Ovary (tissue), 7 donors: ENCODE measurements at regions not wholly inside any gene's neighbourhood (a gene's known extent, or its start where the extent isn't known, plus 50 kb on each side); places are given as distances from the start of the nearest gene placed in this dataset.

Experiments
- DNase-seq, 5 donors: peaks; one replicate each; pipeline ENCODE4 v3.0.0-alpha.2; 2019 to 2020
- H3K27ac ChIP-seq, 2 donors: fragments of 200-600 bp; one replicate each; pipeline versions ENCODE4 v1.5.1 to v1.8.0; 2019 to 2022
- H3K27me3 ChIP-seq: fragments of 200-600 bp; one replicate; pipeline ENCODE4 v1.8.0; 2022
- H3K36me3 ChIP-seq: fragments of 200-600 bp; sonication (generic); one replicate; pipeline ENCODE4 v1.5.1; 2019
- H3K4me1 ChIP-seq: one replicate; pipeline ENCODE4 v1.8.1; 2013; ENCODE audit warnings: mild to moderate bottlenecking, moderate library complexity; ENCODE audit not compliant: insufficient read depth
- H3K4me3 ChIP-seq: fragments of 200-600 bp; sonication (generic); one replicate; pipeline ENCODE4 v1.5.1; 2017
- H3K9me3 ChIP-seq, 2 donors: fragments of 200-600 bp in 1 of 2; sonication (generic) in 1 of 2; one replicate each; pipeline versions ENCODE4 v1.5.1 to v1.8.1; 2013 to 2019; ENCODE audit warnings: mild to moderate bottlenecking in 1 of 2, moderate library complexity in 1 of 2
- EP300 ChIP-seq: sonication (generic); formaldehyde crosslinking; IDR thresholded peaks from one replicate; pipeline ENCODE4 v1.6.1; 2017; ENCODE audit warnings: antibody characterized with exemption
- POLR2A ChIP-seq: fragments of 450-650 bp; IDR thresholded peaks from one replicate; pipeline ENCODE4 v1.6.1; 2017; ENCODE audit warnings: antibody characterized with exemption, mild to moderate bottlenecking, moderate library complexity
- WGBS, 3 donors: extraction: QIAGEN DNeasy Blood & Tissue Kit in 1 of 3; methylation state at CpG; one replicate each; pipeline versions ENCODE4 v1.1.5 to v1.1.7; 2013 to 2017; 5-methylcytosine and 5-hydroxymethylcytosine counted together
- intact Hi-C, 4 donors: fragments of 100-400 bp; cut with DNase I; formaldehyde crosslinking; loops; one replicate each; pipeline versions ENCODE4 v1.11.0 to v1.15.1; 2022 to 2023
- TF ChIP-seq, protein P1 (sequence below), 3 donors: fragments of 450-650 bp in 2 of 3; fragments of 200-600 bp in 1 of 3; IDR thresholded peaks; one replicate each; pipeline versions ENCODE4 v1.5.1 to v1.8.0; 2016 to 2022; ENCODE audit warnings: antibody characterized with exemption in 3 of 3, mild to moderate bottlenecking in 1 of 3
- donor health status: DM: no; HTN: no; CAD: no; lungs with moderate emphysema.
- donor health status: DM: no; HTN: no; CAD: no.
- donor health status: Bipolar disorder and iron deficiency.
- donor health status: DM: no; HTN: no; CAD: no.
- donor health status: DM: yes; HTN: yes; CAD: no.

DNA sequence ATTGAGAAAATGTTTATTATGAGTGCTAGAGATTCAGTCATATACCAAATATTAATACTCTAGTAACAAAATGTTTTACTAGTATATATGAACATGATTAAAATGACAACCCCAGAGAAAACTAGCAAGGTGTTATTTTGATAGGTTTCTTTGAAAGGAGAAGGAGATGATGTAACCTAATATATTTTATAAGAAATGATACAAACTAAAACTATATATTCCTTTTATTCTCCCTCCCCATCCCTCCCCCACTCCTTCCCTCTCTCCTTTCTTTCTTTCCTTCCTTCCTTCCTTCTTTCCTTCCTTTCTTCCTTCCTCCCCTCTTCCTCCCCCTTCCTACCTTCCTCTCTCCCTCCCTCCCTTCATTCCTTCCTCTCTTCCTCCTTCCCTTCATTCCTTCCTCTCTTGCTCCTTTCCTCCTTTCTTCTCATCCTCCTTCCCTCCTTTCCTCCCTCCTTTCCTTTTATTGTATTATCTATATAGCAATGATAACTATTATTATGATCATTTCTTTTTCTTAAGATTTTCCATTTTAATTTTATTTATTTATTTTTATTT is 215.3 kb upstream of the MEF2C start:
- Histone ChIP-seq H3K4me1 (no peaks in the 10 kb centered on the region), H3K9me3 (no peaks in the 10 kb centered on the region), H3K27me3 (no peaks in the 10 kb centered on the region), H3K4me3 (no peak overlapping the region), H3K36me3 (no peaks in the 10 kb centered on the region), H3K27ac (no peak overlapping the region)
- no peak for TF ChIP-seq POLR2A
- TF ChIP-seq, protein P1, sequence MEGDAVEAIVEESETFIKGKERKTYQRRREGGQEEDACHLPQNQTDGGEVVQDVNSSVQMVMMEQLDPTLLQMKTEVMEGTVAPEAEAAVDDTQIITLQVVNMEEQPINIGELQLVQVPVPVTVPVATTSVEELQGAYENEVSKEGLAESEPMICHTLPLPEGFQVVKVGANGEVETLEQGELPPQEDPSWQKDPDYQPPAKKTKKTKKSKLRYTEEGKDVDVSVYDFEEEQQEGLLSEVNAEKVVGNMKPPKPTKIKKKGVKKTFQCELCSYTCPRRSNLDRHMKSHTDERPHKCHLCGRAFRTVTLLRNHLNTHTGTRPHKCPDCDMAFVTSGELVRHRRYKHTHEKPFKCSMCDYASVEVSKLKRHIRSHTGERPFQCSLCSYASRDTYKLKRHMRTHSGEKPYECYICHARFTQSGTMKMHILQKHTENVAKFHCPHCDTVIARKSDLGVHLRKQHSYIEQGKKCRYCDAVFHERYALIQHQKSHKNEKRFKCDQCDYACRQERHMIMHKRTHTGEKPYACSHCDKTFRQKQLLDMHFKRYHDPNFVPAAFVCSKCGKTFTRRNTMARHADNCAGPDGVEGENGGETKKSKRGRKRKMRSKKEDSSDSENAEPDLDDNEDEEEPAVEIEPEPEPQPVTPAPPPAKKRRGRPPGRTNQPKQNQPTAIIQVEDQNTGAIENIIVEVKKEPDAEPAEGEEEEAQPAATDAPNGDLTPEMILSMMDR (IDR thresholded peaks at IDR 0.05): no peak
- TF ChIP-seq EP300: no peak
- intact Hi-C loops: no loop called here
- no peak for DNase-seq

DNA sequence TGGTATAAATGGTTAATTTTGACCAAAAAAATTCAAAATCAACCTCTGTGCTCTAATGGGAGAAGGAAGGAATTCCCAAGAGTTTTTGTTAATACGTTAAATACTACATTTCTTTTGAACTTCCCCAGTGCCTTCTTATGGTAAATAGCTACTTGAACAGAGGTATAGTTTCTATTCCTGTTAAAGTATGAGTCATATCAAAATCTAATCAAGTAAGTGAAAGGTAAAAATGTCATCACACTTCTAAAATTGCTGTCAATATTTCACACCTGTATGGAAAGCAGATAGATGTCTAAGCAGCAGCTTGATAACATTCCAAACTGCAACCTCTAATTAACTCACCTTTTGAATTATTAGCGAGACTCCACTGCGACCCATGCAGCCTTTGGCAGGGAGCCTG is 214.1 kb upstream of the MEF2C start:
- Histone ChIP-seq H3K27ac (no peak overlapping the region), H3K4me3 (no peak overlapping the region), H3K36me3 (no peaks in the 10 kb centered on the region), H3K9me3 (no peaks in the 10 kb centered on the region), H3K27me3 (no peaks in the 10 kb centered on the region), H3K4me1 (no peaks in the 10 kb centered on the region)
- TF ChIP-seq EP300: no peak
- intact Hi-C loops: no loop called here
- no peak for DNase-seq
- WGBS, 3 donors: 75 to 83% (median 79%) methylated on average over 3 of the region's 3 CpGs

DNA sequence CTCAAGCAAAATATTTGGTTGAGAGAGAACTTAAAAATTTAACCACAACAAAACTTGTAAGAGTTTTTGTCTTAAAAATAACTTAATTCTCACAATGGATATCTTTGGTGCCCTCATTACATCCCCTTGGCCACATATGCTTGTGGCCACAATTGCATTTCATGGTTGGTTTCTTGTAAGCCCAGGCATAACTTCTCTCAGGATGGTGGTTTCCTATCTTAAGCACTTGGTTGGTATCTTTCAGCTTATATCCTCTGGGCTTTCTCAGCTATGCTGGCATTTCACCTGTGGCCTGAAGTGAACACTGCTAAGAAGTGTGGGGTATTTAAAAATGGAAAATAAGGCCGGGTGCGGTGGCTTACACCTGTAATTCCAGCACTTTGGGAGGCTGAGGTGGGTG is 212.4 kb upstream of the MEF2C start:
- H3K4me3 ChIP-seq: no peak overlapping the region
- H3K27me3 ChIP-seq: no peaks in the 10 kb centered on the region
- intact Hi-C loops: no loop called here
- H3K27ac ChIP-seq: no peak overlapping the region
- no peaks in the 10 kb centered on the region for H3K36me3 ChIP-seq
- H3K4me1 ChIP-seq: no peaks in the 10 kb centered on the region
- 91 to 98% (median 92%) methylated on average over 2 of the region's 2 CpGs for WGBS, 3 donors
- H3K9me3 ChIP-seq: no peaks in the 10 kb centered on the region
- TF ChIP-seq, protein P1 (IDR thresholded peaks at IDR 0.05): no peak
- TF ChIP-seq EP300: no peak
- TF ChIP-seq POLR2A: no peak
- no peak for DNase-seq

DNA sequence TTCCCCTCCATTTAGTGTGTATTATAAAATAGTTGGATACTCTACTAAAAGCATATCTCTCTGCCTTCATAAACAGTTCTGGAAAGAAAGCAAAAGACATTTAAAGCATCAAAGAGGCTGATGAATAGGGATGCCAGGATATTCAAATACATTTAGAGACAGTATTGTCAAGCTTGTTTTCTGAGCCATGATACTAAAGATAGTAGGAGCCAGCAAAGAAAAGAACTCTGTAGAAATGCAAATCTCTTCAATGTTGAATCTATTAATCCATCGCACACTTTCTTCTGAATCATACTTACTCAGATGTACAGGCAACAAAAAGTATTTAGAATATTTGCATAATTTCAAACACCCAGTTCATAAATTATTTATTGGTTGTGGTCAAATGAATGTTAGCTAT is 207.1 kb upstream of the MEF2C start:
- H3K36me3 ChIP-seq: no peaks in the 10 kb centered on the region
- DNase-seq: no peak
- intact Hi-C loops: no loop called here
- no peak overlapping the region for H3K4me3 ChIP-seq
- TF ChIP-seq POLR2A (no peak), EP300 (no peak)
- TF ChIP-seq, protein P1 (IDR thresholded peaks at IDR 0.05): no peak
- no peak overlapping the region for H3K27ac ChIP-seq
- no peaks in the 10 kb centered on the region for H3K4me1 ChIP-seq
- H3K9me3 ChIP-seq: no peaks in the 10 kb centered on the region
- WGBS, 3 donors: 58 to 74% (median 73%) methylated on average over 1 of the region's 1 CpG
- no peaks in the 10 kb centered on the region for H3K27me3 ChIP-seq

DNA sequence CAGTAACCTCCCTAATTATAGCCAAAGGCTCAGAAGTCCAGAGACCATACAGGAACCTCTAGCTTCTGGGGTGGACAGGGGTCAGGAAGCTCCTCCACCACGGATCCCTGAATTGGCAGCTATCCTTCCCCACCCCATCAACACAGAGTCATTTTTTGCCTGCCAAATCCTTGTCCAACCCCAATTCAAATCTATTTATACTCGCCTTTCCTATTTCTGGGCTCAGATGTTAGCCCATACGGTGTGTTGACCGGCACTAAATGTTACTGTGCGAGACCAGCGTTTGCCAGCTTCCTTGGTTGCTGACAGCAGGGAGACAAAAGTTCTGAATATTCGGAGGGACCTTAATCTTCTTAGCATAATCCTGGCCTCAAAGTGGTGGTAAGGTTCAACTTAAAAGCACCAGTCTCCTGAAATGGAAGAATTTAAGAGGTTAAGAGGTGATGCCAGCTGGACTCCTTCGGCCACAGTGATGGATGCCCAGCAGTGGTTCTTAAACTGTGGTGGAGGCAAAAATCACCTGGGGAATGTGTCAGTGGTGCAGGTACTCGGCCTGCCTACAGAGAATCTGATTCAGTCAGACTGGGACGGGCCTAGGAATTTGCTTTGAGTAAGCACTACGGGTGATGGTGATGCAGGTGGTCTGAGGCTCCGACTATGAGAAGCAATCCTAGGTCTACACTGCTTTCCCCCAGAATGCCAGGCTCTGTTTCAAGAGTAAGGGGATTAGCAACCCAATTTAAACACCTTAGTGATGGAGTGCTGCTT is 204.8 kb upstream of the MEF2C start:
- TF ChIP-seq, protein P1 (IDR thresholded peaks at IDR 0.05): no peak
- no peak for TF ChIP-seq EP300
- no peak for TF ChIP-seq POLR2A
- Histone ChIP-seq H3K4me3 (no peak overlapping the region), H3K9me3 (no peaks in the 10 kb centered on the region), H3K36me3 (no peaks in the 10 kb centered on the region), H3K4me1 (no peaks in the 10 kb centered on the region), H3K27ac (no peak overlapping the region), H3K27me3 (no peaks in the 10 kb centered on the region)
- WGBS, 3 donors: 79 to 86% (median 84%) methylated on average over 12 of the region's 12 CpGs
- intact Hi-C loops: no loop called here
- no peak for DNase-seq
